ENCODE measurements at regions not wholly inside any gene's neighbourhood (a gene's known extent, or its start where the extent isn't known, plus 50 kb on each side); places are given as distances from the start of the nearest gene placed in this dataset.
"Not testable (repeated sequence)": the region's sequence is repeated elsewhere in the genome, so short reads cannot be mapped to it uniquely, and the experiment has no call there.

GRCh38 chr3:63096248-63097058, 181.7 kb upstream of the SYNPR start:
- DNase-seq (ENCODE audit: low read depth), result no peak

GRCh38 chr3:63097396-63097795, 180.7 kb upstream of the SYNPR start:
- no peak for DNase-seq (ENCODE audit: low read depth)

GRCh38 chr3:63116922-63117321, 161.2 kb upstream of the SYNPR start:
- DNase-seq (ENCODE audit: low read depth), result no peak

GRCh38 chr3:63124090-63124489, 154.0 kb upstream of the SYNPR start:
- no peak for DNase-seq (ENCODE audit: low read depth)

GRCh38 chr3:63126530-63126929, 151.6 kb upstream of the SYNPR start:
- DNase-seq (ENCODE audit: low read depth), result no peak

GRCh38 chr3:63128380-63128779, 149.7 kb upstream of the SYNPR start:
- no peak for DNase-seq (ENCODE audit: low read depth)

GRCh38 chr3:63130625-63131024, 147.5 kb upstream of the SYNPR start:
- no peak for DNase-seq (ENCODE audit: low read depth)

- no peak for DNase-seq (ENCODE audit: low read depth)
Observed at GRCh38 chr3:63132461-63133250, 145.5 kb upstream of the SYNPR start.

- DNase-seq (ENCODE audit: low read depth), result no peak
Observed at GRCh38 chr3:63135367-63135766, 142.7 kb upstream of the SYNPR start.

GRCh38 chr3:63136249-63136648, 141.9 kb upstream of the SYNPR start:
- DNase-seq (ENCODE audit: low read depth), result not testable (repeated sequence)

- no peak for DNase-seq (ENCODE audit: low read depth)
Observed at GRCh38 chr3:63142681-63143080, 135.4 kb upstream of the SYNPR start.

GRCh38 chr3:63146154-63146553, 132.0 kb upstream of the SYNPR start:
- no peak for DNase-seq (ENCODE audit: low read depth)

- DNase-seq (ENCODE audit: low read depth), result no peak
Observed at GRCh38 chr3:63150880-63151279, 127.2 kb upstream of the SYNPR start.

- no peak for DNase-seq (ENCODE audit: low read depth)
Observed at GRCh38 chr3:63151897-63152296, 126.2 kb upstream of the SYNPR start.

GRCh38 chr3:63159764-63160163, 118.3 kb upstream of the SYNPR start:
- DNase-seq (ENCODE audit: low read depth), result no peak

GRCh38 chr3:63167113-63167512, 111.0 kb upstream of the SYNPR start:
- DNase-seq (ENCODE audit: low read depth), result no peak

- DNase-seq (ENCODE audit: low read depth), result no peak
Observed at GRCh38 chr3:63168179-63168578, 109.9 kb upstream of the SYNPR start.

GRCh38 chr3:63179862-63180522, 98.1 kb upstream of the SYNPR start:
- DNase-seq (ENCODE audit: low read depth), result no peak

- no peak for DNase-seq (ENCODE audit: low read depth)
Observed at GRCh38 chr3:63192248-63192647, 85.9 kb upstream of the SYNPR start.

GRCh38 chr3:63193647-63194046, 84.5 kb upstream of the SYNPR start:
- peak; percentile 11 for DNase-seq (ENCODE audit: low read depth)

- DNase-seq (ENCODE audit: low read depth), result no peak
Observed at GRCh38 chr3:63199606-63200005, 78.5 kb upstream of the SYNPR start.

- no peak for DNase-seq (ENCODE audit: low read depth)
Observed at GRCh38 chr3:63202529-63202928, 75.6 kb upstream of the SYNPR start.

Data from renal cortical epithelial cell (primary cell).